GM23338 (cell line): ENCODE measurements at regions not wholly inside any gene's neighbourhood (a gene's known extent, or its start where the extent isn't known, plus 50 kb on each side); places are given as distances from the start of the nearest gene placed in this dataset.

Experiments used
- ATAC-seq: fragments of 200-7000 bp; cut with Tn5 transposase; 3 replicates; pipeline ENCODE4 v1.9.1; 2020
- DNase-seq: peaks from one replicate; pipeline ENCODE4 v3.0.0-alpha.2; 2015; ENCODE audit warnings: low spot score
- H2AFZ ChIP-seq: fragments of 200-600 bp; sonication (generic); 2 replicates; pipeline ENCODE4 v1.8.0; 2016; ENCODE audit warnings: antibody characterized with exemption, mild to moderate bottlenecking, moderate library complexity
- H3F3A ChIP-seq: fragments of 200-600 bp; sonication (generic); replicated peaks from 2 replicates; pipeline ENCODE4 v1.8.0; 2017; ENCODE audit warnings: antibody characterized with exemption, mixed run types, low read depth
- H3K27ac ChIP-seq: fragments of 200-600 bp; sonication (generic); 2 replicates; pipeline ENCODE4 v1.6.1; 2016; ENCODE audit warnings: low read depth
- H3K27me3 ChIP-seq: fragments of 200-600 bp; sonication (generic); 2 replicates; pipeline ENCODE4 v1.8.0; 2016; ENCODE audit warnings: mild to moderate bottlenecking, mixed run types, moderate library complexity; ENCODE audit not compliant: insufficient read depth
- H3K36me3 ChIP-seq: fragments of 200-600 bp; sonication (generic); 2 replicates; pipeline ENCODE4 v1.8.0; 2016; ENCODE audit warnings: mild to moderate bottlenecking; ENCODE audit not compliant: insufficient read depth
- H3K4me1 ChIP-seq: fragments of 200-600 bp; sonication (generic); 2 replicates; pipeline ENCODE4 v1.8.0; 2016; ENCODE audit warnings: mild to moderate bottlenecking, moderate library complexity; ENCODE audit not compliant: insufficient read depth
- H3K4me2 ChIP-seq: fragments of 200-600 bp; sonication (generic); 2 replicates; pipeline ENCODE4 v1.7.1; 2017; ENCODE audit warnings: mixed run types
- H3K4me3 ChIP-seq: fragments of 200-600 bp; sonication (generic); 2 replicates; pipeline ENCODE4 v1.6.1; 2016; ENCODE audit warnings: mixed run types
- H3K79me2 ChIP-seq: fragments of 200-600 bp; sonication (generic); replicated peaks from 2 replicates; pipeline ENCODE4 v1.8.0; 2017; ENCODE audit warnings: mild to moderate bottlenecking; ENCODE audit not compliant: insufficient read depth
- H3K9me2 ChIP-seq: fragments of 200-600 bp; sonication (generic); 2 replicates; pipeline ENCODE4 v1.8.0; 2017; ENCODE audit not compliant: insufficient read depth
- H4K20me1 ChIP-seq: fragments of 200-600 bp; sonication (generic); replicated peaks from 2 replicates; pipeline ENCODE4 v1.8.0; 2017; ENCODE audit warnings: mild to moderate bottlenecking; ENCODE audit not compliant: insufficient read depth
- H3K27ac Mint-ChIP-seq: 2 replicates; pipeline ENCODE4 v1.8.0; 2020; ENCODE audit warnings: inconsistent platforms, mild to moderate bottlenecking, moderate library complexity, mixed read lengths
- H3K27me3 Mint-ChIP-seq: 3 replicates; pipeline ENCODE4 v1.8.0; 2022; ENCODE audit warnings: low read depth, mild to moderate bottlenecking, moderate library complexity, mixed read lengths, inconsistent platforms; ENCODE audit not compliant: insufficient read depth, poor library complexity
- H3K36me3 Mint-ChIP-seq: 3 replicates; pipeline ENCODE4 v1.8.0; 2021; ENCODE audit warnings: low read depth, mild to moderate bottlenecking, inconsistent platforms, moderate library complexity, mixed read lengths
- H3K4me1 Mint-ChIP-seq: 3 replicates; pipeline ENCODE4 v1.8.0; 2020; ENCODE audit warnings: mild to moderate bottlenecking, inconsistent platforms, mixed read lengths
- H3K4me3 Mint-ChIP-seq: 3 replicates; pipeline ENCODE4 v1.8.0; 2021; ENCODE audit warnings: moderate library complexity, mild to moderate bottlenecking, inconsistent platforms, mixed read lengths
- H3K9me3 Mint-ChIP-seq: 3 replicates; pipeline ENCODE4 v1.8.0; 2020; ENCODE audit warnings: moderate library complexity, mild to moderate bottlenecking, inconsistent platforms, mixed read lengths
- CREB1 ChIP-seq: fragments of 250-450 bp; sonication (Bioruptor Pico); IDR thresholded peaks from 2 replicates; pipeline ENCODE4 v1.5.0; 2020; ENCODE audit warnings: low read depth, mild to moderate bottlenecking, moderate library complexity
- CTCF ChIP-seq, 2 experiments: fragments of 200-600 bp in 1 of 2; sonication (generic) in 1 of 2; conservative IDR thresholded peaks; 2 replicates each; pipeline versions ENCODE4 v1.5.1 to v1.6.1; 2016 to 2017; ENCODE audit warnings: antibody characterized with exemption in 2 of 2, low read depth in 2 of 2, mild to moderate bottlenecking in 2 of 2, moderate library complexity in 1 of 2
- EZH2 ChIP-seq: fragments of 200-600 bp; sonication (generic); IDR thresholded peaks from one replicate; pipeline ENCODE4 v1.8.0; 2017; ENCODE audit warnings: antibody characterized with exemption, mild to moderate bottlenecking, low read depth; ENCODE audit not compliant: unreplicated experiment
- EZH2phosphoT487 ChIP-seq: fragments of 200-600 bp; sonication (generic); IDR thresholded peaks from one replicate; pipeline ENCODE4 v1.8.1; 2018; ENCODE audit warnings: antibody characterized with exemption; ENCODE audit not compliant: unreplicated experiment
- JUNB ChIP-seq: IDR thresholded peaks from one replicate; pipeline ENCODE4 v1.6.1; 2016; ENCODE audit warnings: antibody characterized with exemption; ENCODE audit not compliant: unreplicated experiment
- NANOG ChIP-seq: IDR thresholded peaks from 2 replicates; pipeline ENCODE4 v1.6.1; 2016; ENCODE audit warnings: antibody characterized with exemption, borderline replicate concordance
- POLR2AphosphoS5 ChIP-seq: IDR thresholded peaks from 2 replicates; pipeline ENCODE4 v1.6.1; 2016; ENCODE audit warnings: antibody characterized with exemption, low read depth
- REST ChIP-seq: IDR thresholded peaks from one replicate; pipeline ENCODE4 v1.6.1; 2018; ENCODE audit warnings: antibody characterized with exemption; ENCODE audit not compliant: unreplicated experiment
- STAT1 ChIP-seq: IDR thresholded peaks from one replicate; pipeline ENCODE4 v1.6.1; 2016; ENCODE audit warnings: antibody characterized with exemption; ENCODE audit not compliant: unreplicated experiment
- ZNF114 ChIP-seq: fragments of 250-450 bp; sonication (Bioruptor Pico); IDR thresholded peaks from 2 replicates; pipeline ENCODE4 v1.5.0; 2020; ENCODE audit warnings: mild to moderate bottlenecking, moderate library complexity
- ZNF331 ChIP-seq: fragments of 250-450 bp; sonication (Bioruptor Pico); IDR thresholded peaks from 2 replicates; pipeline ENCODE4 v1.5.0; 2020; ENCODE audit warnings: low read depth, mild to moderate bottlenecking, moderate library complexity
- ZNF462 ChIP-seq: fragments of 250-450 bp; sonication (Bioruptor Pico); IDR thresholded peaks from 2 replicates; pipeline ENCODE4 v1.5.0; 2020; ENCODE audit warnings: mild to moderate bottlenecking, moderate library complexity
- TF ChIP-seq, protein P1 (sequence below): IDR thresholded peaks from 2 replicates; pipeline ENCODE4 v1.6.1; 2016; ENCODE audit warnings: antibody characterized with exemption

DNA sequence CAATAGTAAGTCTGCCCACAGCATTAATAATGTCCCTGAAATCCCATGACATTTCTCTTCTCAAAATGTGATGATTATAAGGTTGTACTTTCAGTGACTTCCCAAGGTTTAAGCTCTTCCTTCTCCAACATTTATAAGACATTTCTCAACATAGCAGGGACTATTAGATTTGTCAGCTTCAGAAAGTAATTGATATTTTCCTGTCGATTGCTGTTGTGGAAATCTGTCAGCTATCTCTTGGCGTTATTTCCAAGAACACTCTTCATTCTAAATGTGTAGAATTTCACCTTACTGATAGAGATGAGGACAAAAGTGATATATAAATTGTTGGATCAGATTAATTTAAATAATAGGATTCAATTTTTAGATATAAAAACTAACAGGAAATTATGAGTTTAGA, 149.7 kb upstream of the IMPG1 start (continued):
- TF ChIP-seq CTCF (conservative IDR thresholded peaks at IDR 0.05; ENCODE audit: low read depth in 2 of 2) = no peak
- TF ChIP-seq, protein P1, sequence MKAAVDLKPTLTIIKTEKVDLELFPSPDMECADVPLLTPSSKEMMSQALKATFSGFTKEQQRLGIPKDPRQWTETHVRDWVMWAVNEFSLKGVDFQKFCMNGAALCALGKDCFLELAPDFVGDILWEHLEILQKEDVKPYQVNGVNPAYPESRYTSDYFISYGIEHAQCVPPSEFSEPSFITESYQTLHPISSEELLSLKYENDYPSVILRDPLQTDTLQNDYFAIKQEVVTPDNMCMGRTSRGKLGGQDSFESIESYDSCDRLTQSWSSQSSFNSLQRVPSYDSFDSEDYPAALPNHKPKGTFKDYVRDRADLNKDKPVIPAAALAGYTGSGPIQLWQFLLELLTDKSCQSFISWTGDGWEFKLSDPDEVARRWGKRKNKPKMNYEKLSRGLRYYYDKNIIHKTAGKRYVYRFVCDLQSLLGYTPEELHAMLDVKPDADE = no peak

DNA sequence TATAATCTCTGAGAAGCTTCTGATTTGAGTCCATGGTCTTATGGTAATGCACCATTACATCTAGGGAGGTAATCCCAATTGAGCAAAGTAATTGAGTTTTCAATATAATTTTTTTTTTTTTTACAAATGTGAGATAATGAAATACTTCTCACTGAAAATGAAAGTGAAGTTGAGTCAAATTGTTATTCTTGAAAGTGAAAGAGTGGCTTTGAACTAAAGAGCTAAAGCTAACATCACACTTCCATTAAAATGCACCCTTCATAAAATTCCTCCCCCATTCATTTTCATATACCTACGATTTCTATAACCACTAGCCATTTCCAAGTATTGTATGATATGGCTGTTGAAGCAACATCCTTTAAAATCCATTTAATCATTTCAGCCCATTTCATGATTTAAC, 149.1 kb upstream of the IMPG1 start:
- H3K9me2 ChIP-seq = no peaks in the 10 kb centered on the region
- no peaks in the 10 kb centered on the region for H3K4me1 Mint-ChIP-seq
- H4K20me1 ChIP-seq = no peaks in the 10 kb centered on the region
- no peaks in the 10 kb centered on the region for H3K9me3 Mint-ChIP-seq
- H2AFZ ChIP-seq = no peak overlapping the region
- no peaks in the 10 kb centered on the region for H3K36me3 Mint-ChIP-seq
- peaks cover 2% of the 10 kb centered on the region for H3K27me3 Mint-ChIP-seq
- H3K27ac Mint-ChIP-seq = no peak overlapping the region
- no peak overlapping the region for H3K4me3 Mint-ChIP-seq
- H3K4me2 ChIP-seq = no peak overlapping the region
- H3K27ac ChIP-seq = no peak overlapping the region
- no peaks in the 10 kb centered on the region for H3K36me3 ChIP-seq
- H3F3A ChIP-seq = no peaks in the 10 kb centered on the region
- no peak for ATAC-seq
- H3K4me1 ChIP-seq = no peaks in the 10 kb centered on the region
- DNase-seq = no peak
- H3K27me3 ChIP-seq = no peaks in the 10 kb centered on the region
- no peaks in the 10 kb centered on the region for H3K79me2 ChIP-seq
- TF ChIP-seq EZH2 (no peak), JUNB (no peak), CREB1 (CRISPR knock-in tag) (no peak), ZNF331 (no peak), ZNF462 (no peak), REST (no peak), STAT1 (no peak), POLR2AphosphoS5 (no peak), EZH2phosphoT487 (no peak), NANOG (no peak), ZNF114 (CRISPR knock-in tag) (no peak)
- TF ChIP-seq, protein P1 = no peak
- H3K4me3 ChIP-seq = no peak overlapping the region
